ENCODE measurements at regions not wholly inside any gene's neighbourhood (a gene's known extent, or its start where the extent isn't known, plus 50 kb on each side); places are given as distances from the start of the nearest gene placed in this dataset.
"Not testable (repeated sequence)": the region's sequence is repeated elsewhere in the genome, so short reads cannot be mapped to it uniquely, and the experiment has no call there.

DNA sequence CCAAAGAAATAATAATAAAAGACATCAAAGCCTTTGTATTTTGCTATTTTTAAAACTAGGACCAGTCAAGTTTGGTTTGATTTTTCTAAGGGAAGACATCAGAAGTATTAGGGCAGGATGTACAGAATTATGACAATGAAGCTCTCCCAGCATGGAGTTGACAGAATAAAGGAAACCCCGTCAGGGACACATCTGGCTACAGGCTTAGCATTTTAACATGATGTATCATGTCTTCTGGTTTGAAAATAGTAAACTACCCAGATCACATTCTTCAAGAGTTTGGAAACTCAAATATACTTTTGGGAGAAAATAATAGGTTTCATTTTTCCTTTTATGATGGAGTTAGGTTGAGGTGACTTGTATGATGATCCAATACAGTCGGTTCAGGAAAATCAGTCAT lies 552.0 kb upstream of the CDH2 start:
- no peaks in the 10 kb centered on the region for H3K36me3 ChIP-seq (ENCODE audit: control insufficient read depth, insufficient read depth, low read length)
- no peaks in the 10 kb centered on the region for H3K27me3 ChIP-seq (ENCODE audit: control insufficient read depth, insufficient read depth, low read length)
- no peak for TF ChIP-seq CTCF (IDR thresholded peaks at IDR 0.05; ENCODE audit: insufficient read depth, low read length, poor library complexity, severe bottlenecking)
- DNase-seq (ENCODE audit: low read depth), result no peak
- no peak overlapping the region for H3K4me3 ChIP-seq (ENCODE audit: low read depth, low read length)

- not testable (repeated sequence) for H3K27me3 ChIP-seq (ENCODE audit: control insufficient read depth, insufficient read depth, low read length); DNase-seq (ENCODE audit: low read depth); H3K36me3 ChIP-seq (ENCODE audit: control insufficient read depth, insufficient read depth, low read length); H3K4me3 ChIP-seq (ENCODE audit: low read depth, low read length)
Measured at GRCh38 chr18:28727189-28727588, 550.3 kb upstream of the CDH2 start.

GRCh38 chr18:28725876-28726275 lies 548.9 kb upstream of the CDH2 start:
- Histone ChIP-seq H3K4me3 (ENCODE audit: low read depth, low read length) (no peak overlapping the region), H3K36me3 (ENCODE audit: control insufficient read depth, insufficient read depth, low read length) (no peaks in the 10 kb centered on the region), H3K27me3 (ENCODE audit: control insufficient read depth, insufficient read depth, low read length) (no peaks in the 10 kb centered on the region)
- TF ChIP-seq CTCF (IDR thresholded peaks at IDR 0.05; ENCODE audit: insufficient read depth, low read length, poor library complexity, severe bottlenecking), result no peak
- DNase-seq (ENCODE audit: low read depth), result no peak

DNA sequence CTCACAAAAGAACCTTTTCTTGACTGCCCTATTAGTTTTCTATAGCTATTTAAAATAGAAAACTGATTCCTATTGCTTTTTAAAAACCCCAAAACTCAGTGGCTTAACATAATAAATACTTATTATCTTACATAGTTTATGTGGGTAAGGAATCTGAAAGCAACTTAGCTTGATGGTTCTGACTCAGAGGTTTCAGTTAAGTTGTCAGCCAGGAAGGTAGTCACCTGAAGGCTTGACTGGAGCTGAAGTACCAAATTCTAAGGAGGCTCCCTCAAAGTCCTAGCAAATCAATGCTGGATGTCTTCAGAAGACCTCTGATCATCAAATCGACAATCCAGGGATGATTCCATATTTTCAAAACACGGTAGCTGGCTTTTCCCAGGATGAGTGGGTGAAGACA lies 546.6 kb upstream of the CDH2 start:
- Histone ChIP-seq H3K36me3 (ENCODE audit: control insufficient read depth, insufficient read depth, low read length) (no peaks in the 10 kb centered on the region), H3K4me3 (ENCODE audit: low read depth, low read length) (no peak overlapping the region), H3K27me3 (ENCODE audit: control insufficient read depth, insufficient read depth, low read length) (no peaks in the 10 kb centered on the region)
- no peak for TF ChIP-seq CTCF (IDR thresholded peaks at IDR 0.05; ENCODE audit: insufficient read depth, low read length, poor library complexity, severe bottlenecking)
- DNase-seq (ENCODE audit: low read depth), result no peak

GRCh38 chr18:28718696-28719095 lies 541.8 kb upstream of the CDH2 start:
- Histone ChIP-seq H3K27me3 (ENCODE audit: control insufficient read depth, insufficient read depth, low read length) (no peaks in the 10 kb centered on the region), H3K36me3 (ENCODE audit: control insufficient read depth, insufficient read depth, low read length) (no peaks in the 10 kb centered on the region), H3K4me3 (ENCODE audit: low read depth, low read length) (no peak overlapping the region)
- DNase-seq (ENCODE audit: low read depth), result no peak
- no peak for TF ChIP-seq CTCF (IDR thresholded peaks at IDR 0.05; ENCODE audit: insufficient read depth, low read length, poor library complexity, severe bottlenecking)

- no peak for DNase-seq (ENCODE audit: low read depth)
- Histone ChIP-seq H3K4me3 (ENCODE audit: low read depth, low read length) (no peak overlapping the region), H3K27me3 (ENCODE audit: control insufficient read depth, insufficient read depth, low read length) (no peaks in the 10 kb centered on the region), H3K36me3 (ENCODE audit: control insufficient read depth, insufficient read depth, low read length) (no peaks in the 10 kb centered on the region)
- no peak for TF ChIP-seq CTCF (IDR thresholded peaks at IDR 0.05; ENCODE audit: insufficient read depth, low read length, poor library complexity, severe bottlenecking)
Measured at GRCh38 chr18:28716338-28716737, 539.4 kb upstream of the CDH2 start.
